Stimulated activated memory B cell treated with anti-CD40 and anti-IgM and Interleukin-4, amounts not matched to agents 10 μg/mL and 1 μg/mL and 100 μg/mL, for 72 hours (primary cell): ENCODE measurements at regions not wholly inside any gene's neighbourhood (a gene's known extent, or its start where the extent isn't known, plus 50 kb on each side); places are given as distances from the start of the nearest gene placed in this dataset.

Source experiments
- ATAC-seq: fragments of 150-1000 bp; cut with Tn5 transposase; 2 replicates; pipeline ENCODE4 v1.10.0; 2021
- H3K27ac Mint-ChIP-seq: one replicate; pipeline ENCODE4 v1.8.0; 2022; ENCODE audit warnings: mild to moderate bottlenecking, mixed read lengths
- H3K27me3 Mint-ChIP-seq: one replicate; pipeline ENCODE4 v1.8.0; 2022; ENCODE audit warnings: mixed read lengths
- H3K36me3 Mint-ChIP-seq: one replicate; pipeline ENCODE4 v1.8.0; 2022; ENCODE audit warnings: mixed read lengths
- H3K4me1 Mint-ChIP-seq: one replicate; pipeline ENCODE4 v1.8.0; 2022; ENCODE audit warnings: mixed read lengths
- H3K4me3 Mint-ChIP-seq: one replicate; pipeline ENCODE4 v1.8.0; 2022; ENCODE audit warnings: mild to moderate bottlenecking, moderate library complexity, mixed read lengths
- H3K9me3 Mint-ChIP-seq: one replicate; pipeline ENCODE4 v1.8.0; 2022; ENCODE audit warnings: mixed read lengths

DNA sequence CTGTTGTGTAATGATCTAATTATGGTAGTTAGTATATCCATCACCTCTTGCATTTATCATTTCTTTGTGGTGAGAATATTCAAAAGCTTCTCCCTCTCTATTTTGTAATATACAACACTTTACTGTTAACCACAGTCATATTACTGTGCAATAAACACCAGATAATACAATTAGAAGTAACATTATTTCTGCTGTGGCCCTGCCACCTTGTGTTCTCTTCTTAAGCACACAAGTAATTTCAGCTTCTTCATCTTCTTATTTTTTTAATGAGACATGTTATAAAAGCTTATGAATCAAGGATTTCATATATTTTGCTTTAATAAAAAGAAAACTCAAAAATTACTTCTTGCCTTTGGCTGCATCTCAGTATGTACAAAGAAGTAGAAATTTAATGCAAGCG, 675.2 kb upstream of the INTU start:
- H3K27me3 Mint-ChIP-seq, result no peaks in the 10 kb centered on the region
- H3K36me3 Mint-ChIP-seq, result no peaks in the 10 kb centered on the region
- no peak for ATAC-seq
- no peak overlapping the region for H3K27ac Mint-ChIP-seq
- H3K4me3 Mint-ChIP-seq, result no peak overlapping the region
- no peaks in the 10 kb centered on the region for H3K4me1 Mint-ChIP-seq
- peaks cover 4% of the 10 kb centered on the region for H3K9me3 Mint-ChIP-seq

- no peaks in the 10 kb centered on the region for H3K4me1 Mint-ChIP-seq
- H3K36me3 Mint-ChIP-seq, result no peaks in the 10 kb centered on the region
- no peak for ATAC-seq
- peaks cover 4% of the 10 kb centered on the region for H3K9me3 Mint-ChIP-seq
- H3K27ac Mint-ChIP-seq, result no peak overlapping the region
- no peaks in the 10 kb centered on the region for H3K27me3 Mint-ChIP-seq
- no peak overlapping the region for H3K4me3 Mint-ChIP-seq
Observed at GRCh38 chr4:126957987-126958386, 674.8 kb upstream of the INTU start.

- no peaks in the 10 kb centered on the region for H3K4me1 Mint-ChIP-seq
- H3K36me3 Mint-ChIP-seq, result no peaks in the 10 kb centered on the region
- ATAC-seq, result no peak
- H3K9me3 Mint-ChIP-seq, result peaks cover 4% of the 10 kb centered on the region
- no peak overlapping the region for H3K4me3 Mint-ChIP-seq
- no peaks in the 10 kb centered on the region for H3K27me3 Mint-ChIP-seq
- H3K27ac Mint-ChIP-seq, result no peak overlapping the region
Observed at GRCh38 chr4:126958482-126958881, 674.3 kb upstream of the INTU start.

GRCh38 chr4:126959056-126959745, 673.6 kb upstream of the INTU start:
- ATAC-seq, result no peak
- Mint-ChIP-seq H3K36me3 (no peaks in the 10 kb centered on the region), H3K4me3 (no peak overlapping the region), H3K9me3 (peaks cover 4% of the 10 kb centered on the region), H3K4me1 (no peaks in the 10 kb centered on the region), H3K27ac (no peak overlapping the region), H3K27me3 (no peaks in the 10 kb centered on the region)

- H3K4me3 Mint-ChIP-seq, result no peak overlapping the region
- H3K9me3 Mint-ChIP-seq, result peaks cover 4% of the 10 kb centered on the region
- no peak overlapping the region for H3K27ac Mint-ChIP-seq
- no peaks in the 10 kb centered on the region for H3K36me3 Mint-ChIP-seq
- no peaks in the 10 kb centered on the region for H3K27me3 Mint-ChIP-seq
- H3K4me1 Mint-ChIP-seq, result no peaks in the 10 kb centered on the region
- ATAC-seq, result no peak
Observed at GRCh38 chr4:126960760-126961159, 672.0 kb upstream of the INTU start.

DNA sequence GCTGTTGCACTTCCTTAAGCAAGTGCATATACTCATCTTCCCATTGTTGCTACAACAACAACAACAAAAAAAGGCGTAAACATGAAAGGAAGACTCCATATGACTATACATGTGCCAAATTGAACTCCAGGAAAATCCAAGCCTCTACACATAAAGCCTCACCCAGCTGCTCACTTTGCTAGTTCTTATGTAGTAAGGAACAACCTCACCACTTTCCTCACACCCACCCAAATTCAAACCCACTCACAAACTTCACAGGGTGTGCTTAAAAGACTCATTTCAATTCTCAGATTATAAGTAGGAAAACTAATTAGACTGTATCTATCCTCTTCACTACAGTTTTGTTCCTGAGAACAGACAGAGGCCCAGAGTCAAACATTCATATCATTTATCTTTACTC, 671.1 kb upstream of the INTU start:
- Mint-ChIP-seq H3K9me3 (peaks cover 4% of the 10 kb centered on the region), H3K4me3 (no peak overlapping the region), H3K27me3 (no peaks in the 10 kb centered on the region), H3K36me3 (no peaks in the 10 kb centered on the region), H3K27ac (no peak overlapping the region), H3K4me1 (no peaks in the 10 kb centered on the region)
- ATAC-seq, result no peak

- Mint-ChIP-seq H3K27ac (no peak overlapping the region), H3K27me3 (no peaks in the 10 kb centered on the region), H3K36me3 (no peaks in the 10 kb centered on the region), H3K4me3 (no peak overlapping the region), H3K4me1 (no peaks in the 10 kb centered on the region), H3K9me3 (no peaks in the 10 kb centered on the region)
- no peak for ATAC-seq
Observed at GRCh38 chr4:126965877-126966276, 666.9 kb upstream of the INTU start.

GRCh38 chr4:126969360-126970235, 663.2 kb upstream of the INTU start:
- H3K9me3 Mint-ChIP-seq, result peaks cover 11% of the 10 kb centered on the region
- no peak overlapping the region for H3K27ac Mint-ChIP-seq
- H3K4me3 Mint-ChIP-seq, result no peak overlapping the region
- no peaks in the 10 kb centered on the region for H3K4me1 Mint-ChIP-seq
- H3K27me3 Mint-ChIP-seq, result no peaks in the 10 kb centered on the region
- no peak for ATAC-seq
- H3K36me3 Mint-ChIP-seq, result no peaks in the 10 kb centered on the region

- ATAC-seq, result no peak
- no peaks in the 10 kb centered on the region for H3K4me1 Mint-ChIP-seq
- peaks cover 11% of the 10 kb centered on the region for H3K9me3 Mint-ChIP-seq
- H3K27ac Mint-ChIP-seq, result no peak overlapping the region
- no peaks in the 10 kb centered on the region for H3K36me3 Mint-ChIP-seq
- H3K4me3 Mint-ChIP-seq, result no peak overlapping the region
- no peaks in the 10 kb centered on the region for H3K27me3 Mint-ChIP-seq
Observed at GRCh38 chr4:126973201-126973600, 659.6 kb upstream of the INTU start.

DNA sequence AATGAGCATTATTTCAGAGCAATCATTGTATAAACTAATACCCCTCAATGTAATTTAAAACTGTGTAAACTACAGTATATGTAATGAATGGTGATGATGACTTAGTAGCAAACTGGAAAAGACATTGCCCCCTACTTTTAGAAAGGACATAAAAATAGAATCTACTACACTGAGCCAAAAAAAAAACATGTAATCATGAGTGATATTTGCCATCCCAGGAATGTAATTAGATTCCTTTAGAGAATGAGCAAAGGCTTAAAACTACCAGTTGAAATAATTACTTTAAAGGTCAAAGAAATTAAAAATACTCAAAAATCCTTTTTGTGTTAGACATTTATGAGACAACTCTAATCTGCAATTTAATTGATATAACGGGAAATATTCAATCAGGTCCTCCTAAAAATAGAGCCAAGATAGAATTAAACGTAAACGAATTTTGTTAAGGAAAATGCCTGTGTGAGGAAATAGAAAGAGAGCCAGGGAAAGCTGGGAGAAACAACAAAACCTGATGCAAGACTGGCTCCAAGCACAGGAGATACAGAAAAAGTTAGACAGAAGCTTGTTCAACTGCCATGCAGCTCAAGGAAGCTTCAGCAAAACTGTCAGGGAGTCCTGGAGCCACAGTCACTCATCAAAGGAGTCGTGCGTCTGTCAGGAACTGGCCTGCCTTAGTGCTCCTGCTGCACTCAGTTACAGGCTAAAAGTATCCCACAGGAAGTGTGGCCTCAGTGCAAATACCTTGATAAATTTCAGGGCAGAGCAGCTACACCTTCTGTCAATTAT, 655.7 kb upstream of the INTU start:
- H3K27me3 Mint-ChIP-seq, result no peaks in the 10 kb centered on the region
- no peak overlapping the region for H3K4me3 Mint-ChIP-seq
- ATAC-seq, result no peak
- no peaks in the 10 kb centered on the region for H3K36me3 Mint-ChIP-seq
- no peak overlapping the region for H3K27ac Mint-ChIP-seq
- H3K9me3 Mint-ChIP-seq, result peaks cover 16% of the 10 kb centered on the region
- H3K4me1 Mint-ChIP-seq, result no peaks in the 10 kb centered on the region

DNA sequence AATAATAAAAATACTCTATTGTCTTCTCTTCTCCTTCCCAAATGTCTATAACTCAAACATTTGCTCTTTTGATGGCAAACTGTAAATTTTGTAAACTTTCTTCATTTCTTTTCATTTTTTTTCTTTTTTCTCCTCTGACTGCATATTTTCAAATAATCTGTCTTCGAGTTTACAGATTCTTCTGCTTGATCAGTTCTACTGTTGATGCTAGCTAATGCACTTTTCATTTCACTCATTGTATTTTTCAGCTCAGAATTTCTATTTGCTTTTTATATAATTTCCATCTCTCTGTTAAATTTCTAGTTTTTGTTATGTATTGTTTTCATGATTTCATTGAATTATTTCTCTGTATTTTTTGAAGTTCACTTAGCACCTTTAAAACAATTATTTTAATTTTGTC, 646.8 kb upstream of the INTU start:
- ATAC-seq, result no peak
- Mint-ChIP-seq H3K4me3 (no peak overlapping the region), H3K36me3 (no peaks in the 10 kb centered on the region), H3K27ac (no peak overlapping the region), H3K27me3 (no peaks in the 10 kb centered on the region), H3K9me3 (peaks cover 13% of the 10 kb centered on the region), H3K4me1 (no peaks in the 10 kb centered on the region)

GRCh38 chr4:126986828-126987227, 645.9 kb upstream of the INTU start:
- H3K4me3 Mint-ChIP-seq, result no peak overlapping the region

GRCh38 chr4:126991965-126992364, 640.8 kb upstream of the INTU start:
- H3K27me3 Mint-ChIP-seq, result no peaks in the 10 kb centered on the region
- H3K4me1 Mint-ChIP-seq, result no peaks in the 10 kb centered on the region
- H3K36me3 Mint-ChIP-seq, result no peaks in the 10 kb centered on the region
- no peak for ATAC-seq
- H3K27ac Mint-ChIP-seq, result no peak overlapping the region
- H3K9me3 Mint-ChIP-seq, result no peaks in the 10 kb centered on the region
- no peak overlapping the region for H3K4me3 Mint-ChIP-seq

More at GRCh38 chr4:126986828-126987227, 645.9 kb upstream of the INTU start:
- Mint-ChIP-seq H3K27ac (no peak overlapping the region), H3K27me3 (no peaks in the 10 kb centered on the region), H3K36me3 (no peaks in the 10 kb centered on the region), H3K4me1 (no peaks in the 10 kb centered on the region), H3K9me3 (peaks cover 13% of the 10 kb centered on the region)
- no peak for ATAC-seq

GRCh38 chr4:126992910-126993309, 639.8 kb upstream of the INTU start:
- Mint-ChIP-seq H3K4me1 (no peaks in the 10 kb centered on the region), H3K27ac (no peak overlapping the region), H3K9me3 (no peaks in the 10 kb centered on the region), H3K4me3 (no peak overlapping the region), H3K27me3 (no peaks in the 10 kb centered on the region), H3K36me3 (no peaks in the 10 kb centered on the region)
- no peak for ATAC-seq

DNA sequence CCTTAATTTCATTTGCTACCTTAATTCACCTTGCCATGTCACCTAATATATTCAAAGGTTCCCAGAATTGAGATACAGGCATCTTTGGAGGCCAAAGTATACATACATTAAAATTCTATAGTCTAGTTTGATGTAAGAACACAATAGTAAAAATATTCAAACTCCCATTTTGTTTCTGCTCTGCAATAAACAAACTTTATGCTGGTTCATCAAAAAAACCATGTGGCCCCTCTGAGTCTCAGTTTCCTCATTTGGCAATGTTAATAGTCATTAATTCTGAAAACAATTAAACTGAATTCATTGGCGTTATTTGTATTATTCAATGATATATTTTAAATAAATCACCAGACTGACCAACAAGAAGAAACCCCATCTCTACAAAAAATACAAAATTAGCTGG, 639.4 kb upstream of the INTU start:
- Mint-ChIP-seq H3K4me3 (no peak overlapping the region), H3K4me1 (no peaks in the 10 kb centered on the region), H3K9me3 (no peaks in the 10 kb centered on the region), H3K27me3 (no peaks in the 10 kb centered on the region), H3K36me3 (no peaks in the 10 kb centered on the region), H3K27ac (no peak overlapping the region)
- no peak for ATAC-seq
